ENCODE measurements at regions not wholly inside any gene's neighbourhood (a gene's known extent, or its start where the extent isn't known, plus 50 kb on each side); places are given as distances from the start of the nearest gene placed in this dataset.

DNA sequence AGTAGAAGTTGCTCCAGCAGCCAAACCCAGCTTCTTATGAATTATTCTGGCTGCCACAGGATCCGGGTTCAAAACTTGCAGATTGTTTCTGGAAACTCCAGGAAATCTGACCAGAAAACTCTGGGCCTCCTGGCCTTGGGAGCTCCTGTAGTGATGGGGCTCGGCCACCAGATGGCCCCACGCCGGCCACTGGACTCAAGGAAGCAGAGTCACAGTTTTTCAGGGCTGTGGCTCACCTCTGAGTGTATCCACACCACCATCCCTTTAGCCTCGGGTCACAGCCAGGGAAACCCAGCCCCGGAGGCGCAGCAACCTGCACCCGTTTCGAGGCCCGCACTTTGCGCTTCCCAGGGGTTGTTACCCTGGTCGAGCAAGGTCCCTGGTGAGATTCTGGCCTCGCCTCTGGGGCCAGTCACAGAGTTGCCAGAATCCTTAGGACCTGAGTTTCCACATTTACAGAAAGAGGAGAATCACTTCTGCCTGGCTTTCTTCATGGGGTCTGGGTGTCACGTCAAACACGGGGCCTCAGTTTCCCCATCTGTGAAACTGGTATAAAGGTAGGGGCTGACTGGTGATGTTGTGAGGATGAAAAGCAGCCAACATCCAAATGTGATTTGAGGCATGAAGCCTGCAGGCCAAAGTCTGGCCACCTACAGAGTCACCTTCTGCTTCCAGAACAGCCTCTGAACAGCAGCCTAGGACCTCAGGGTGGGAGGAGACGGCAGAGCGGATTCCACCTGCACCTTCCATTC is 53.5 kb upstream of the LCTL start (continued):
- TF ChIP-seq, protein P1, sequence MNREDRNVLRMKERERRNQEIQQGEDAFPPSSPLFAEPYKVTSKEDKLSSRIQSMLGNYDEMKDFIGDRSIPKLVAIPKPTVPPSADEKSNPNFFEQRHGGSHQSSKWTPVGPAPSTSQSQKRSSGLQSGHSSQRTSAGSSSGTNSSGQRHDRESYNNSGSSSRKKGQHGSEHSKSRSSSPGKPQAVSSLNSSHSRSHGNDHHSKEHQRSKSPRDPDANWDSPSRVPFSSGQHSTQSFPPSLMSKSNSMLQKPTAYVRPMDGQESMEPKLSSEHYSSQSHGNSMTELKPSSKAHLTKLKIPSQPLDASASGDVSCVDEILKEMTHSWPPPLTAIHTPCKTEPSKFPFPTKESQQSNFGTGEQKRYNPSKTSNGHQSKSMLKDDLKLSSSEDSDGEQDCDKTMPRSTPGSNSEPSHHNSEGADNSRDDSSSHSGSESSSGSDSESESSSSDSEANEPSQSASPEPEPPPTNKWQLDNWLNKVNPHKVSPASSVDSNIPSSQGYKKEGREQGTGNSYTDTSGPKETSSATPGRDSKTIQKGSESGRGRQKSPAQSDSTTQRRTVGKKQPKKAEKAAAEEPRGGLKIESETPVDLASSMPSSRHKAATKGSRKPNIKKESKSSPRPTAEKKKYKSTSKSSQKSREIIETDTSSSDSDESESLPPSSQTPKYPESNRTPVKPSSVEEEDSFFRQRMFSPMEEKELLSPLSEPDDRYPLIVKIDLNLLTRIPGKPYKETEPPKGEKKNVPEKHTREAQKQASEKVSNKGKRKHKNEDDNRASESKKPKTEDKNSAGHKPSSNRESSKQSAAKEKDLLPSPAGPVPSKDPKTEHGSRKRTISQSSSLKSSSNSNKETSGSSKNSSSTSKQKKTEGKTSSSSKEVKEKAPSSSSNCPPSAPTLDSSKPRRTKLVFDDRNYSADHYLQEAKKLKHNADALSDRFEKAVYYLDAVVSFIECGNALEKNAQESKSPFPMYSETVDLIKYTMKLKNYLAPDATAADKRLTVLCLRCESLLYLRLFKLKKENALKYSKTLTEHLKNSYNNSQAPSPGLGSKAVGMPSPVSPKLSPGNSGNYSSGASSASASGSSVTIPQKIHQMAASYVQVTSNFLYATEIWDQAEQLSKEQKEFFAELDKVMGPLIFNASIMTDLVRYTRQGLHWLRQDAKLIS (CRISPR knock-in tag; IDR thresholded peaks at IDR 0.05), result no peak
- TF ChIP-seq FOXA3 (CRISPR knock-in tag; conservative IDR thresholded peaks at IDR 0.05 in 1 of 2, IDR thresholded peaks at IDR 0.05 in 1 of 2), result no peak; a peak in 1 of 4 replicates
- TF ChIP-seq CBX1 (IDR thresholded peaks at IDR 0.05; ENCODE audit: low read depth), result no peak
- TF ChIP-seq HCFC1 (IDR thresholded peaks at IDR 0.05; ENCODE audit: low read depth, low read length), result no peak
- TF ChIP-seq, protein P2, sequence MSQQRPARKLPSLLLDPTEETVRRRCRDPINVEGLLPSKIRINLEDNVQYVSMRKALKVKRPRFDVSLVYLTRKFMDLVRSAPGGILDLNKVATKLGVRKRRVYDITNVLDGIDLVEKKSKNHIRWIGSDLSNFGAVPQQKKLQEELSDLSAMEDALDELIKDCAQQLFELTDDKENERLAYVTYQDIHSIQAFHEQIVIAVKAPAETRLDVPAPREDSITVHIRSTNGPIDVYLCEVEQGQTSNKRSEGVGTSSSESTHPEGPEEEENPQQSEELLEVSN (IDR thresholded peaks at IDR 0.05; ENCODE audit: borderline replicate concordance in 1 of 2, extremely low read depth in 1 of 2, insufficient read depth in 1 of 2, insufficient read length in 1 of 2, low read depth in 1 of 2, low read length in 1 of 2, poor library complexity in 1 of 2, severe bottlenecking in 1 of 2), result no peak
- TF ChIP-seq, protein P3, sequence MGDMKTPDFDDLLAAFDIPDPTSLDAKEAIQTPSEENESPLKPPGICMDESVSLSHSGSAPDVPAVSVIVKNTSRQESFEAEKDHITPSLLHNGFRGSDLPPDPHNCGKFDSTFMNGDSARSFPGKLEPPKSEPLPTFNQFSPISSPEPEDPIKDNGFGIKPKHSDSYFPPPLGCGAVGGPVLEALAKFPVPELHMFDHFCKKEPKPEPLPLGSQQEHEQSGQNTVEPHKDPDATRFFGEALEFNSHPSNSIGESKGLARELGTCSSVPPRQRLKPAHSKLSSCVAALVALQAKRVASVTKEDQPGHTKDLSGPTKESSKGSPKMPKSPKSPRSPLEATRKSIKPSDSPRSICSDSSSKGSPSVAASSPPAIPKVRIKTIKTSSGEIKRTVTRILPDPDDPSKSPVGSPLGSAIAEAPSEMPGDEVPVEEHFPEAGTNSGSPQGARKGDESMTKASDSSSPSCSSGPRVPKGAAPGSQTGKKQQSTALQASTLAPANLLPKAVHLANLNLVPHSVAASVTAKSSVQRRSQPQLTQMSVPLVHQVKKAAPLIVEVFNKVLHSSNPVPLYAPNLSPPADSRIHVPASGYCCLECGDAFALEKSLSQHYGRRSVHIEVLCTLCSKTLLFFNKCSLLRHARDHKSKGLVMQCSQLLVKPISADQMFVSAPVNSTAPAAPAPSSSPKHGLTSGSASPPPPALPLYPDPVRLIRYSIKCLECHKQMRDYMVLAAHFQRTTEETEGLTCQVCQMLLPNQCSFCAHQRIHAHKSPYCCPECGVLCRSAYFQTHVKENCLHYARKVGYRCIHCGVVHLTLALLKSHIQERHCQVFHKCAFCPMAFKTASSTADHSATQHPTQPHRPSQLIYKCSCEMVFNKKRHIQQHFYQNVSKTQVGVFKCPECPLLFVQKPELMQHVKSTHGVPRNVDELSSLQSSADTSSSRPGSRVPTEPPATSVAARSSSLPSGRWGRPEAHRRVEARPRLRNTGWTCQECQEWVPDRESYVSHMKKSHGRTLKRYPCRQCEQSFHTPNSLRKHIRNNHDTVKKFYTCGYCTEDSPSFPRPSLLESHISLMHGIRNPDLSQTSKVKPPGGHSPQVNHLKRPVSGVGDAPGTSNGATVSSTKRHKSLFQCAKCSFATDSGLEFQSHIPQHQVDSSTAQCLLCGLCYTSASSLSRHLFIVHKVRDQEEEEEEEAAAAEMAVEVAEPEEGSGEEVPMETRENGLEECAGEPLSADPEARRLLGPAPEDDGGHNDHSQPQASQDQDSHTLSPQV (IDR thresholded peaks at IDR 0.05), result peak; percentile 84
- TF ChIP-seq, protein P4, sequence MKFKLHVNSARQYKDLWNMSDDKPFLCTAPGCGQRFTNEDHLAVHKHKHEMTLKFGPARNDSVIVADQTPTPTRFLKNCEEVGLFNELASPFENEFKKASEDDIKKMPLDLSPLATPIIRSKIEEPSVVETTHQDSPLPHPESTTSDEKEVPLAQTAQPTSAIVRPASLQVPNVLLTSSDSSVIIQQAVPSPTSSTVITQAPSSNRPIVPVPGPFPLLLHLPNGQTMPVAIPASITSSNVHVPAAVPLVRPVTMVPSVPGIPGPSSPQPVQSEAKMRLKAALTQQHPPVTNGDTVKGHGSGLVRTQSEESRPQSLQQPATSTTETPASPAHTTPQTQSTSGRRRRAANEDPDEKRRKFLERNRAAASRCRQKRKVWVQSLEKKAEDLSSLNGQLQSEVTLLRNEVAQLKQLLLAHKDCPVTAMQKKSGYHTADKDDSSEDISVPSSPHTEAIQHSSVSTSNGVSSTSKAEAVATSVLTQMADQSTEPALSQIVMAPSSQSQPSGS (CRISPR knock-in tag; IDR thresholded peaks at IDR 0.05), result no peak

All from K562 (cell line).